Spleen (tissue), 7 donors: ENCODE measurements at regions not wholly inside any gene's neighbourhood (a gene's known extent, or its start where the extent isn't known, plus 50 kb on each side); places are given as distances from the start of the nearest gene placed in this dataset.

Experiments used
- POLR2A ChIP-seq, 3 donors: fragments of 450-650 bp; IDR thresholded peaks; one replicate each; pipeline ENCODE4 v1.5.1; 2017; ENCODE audit warnings: antibody characterized with exemption in 3 of 3, mild to moderate bottlenecking in 1 of 3
- POLR2AphosphoS5 ChIP-seq, 3 donors: sonication (generic); formaldehyde crosslinking; IDR thresholded peaks; one replicate each; pipeline ENCODE4 v1.5.1; 2017; ENCODE audit warnings: antibody characterized with exemption in 3 of 3
- TF ChIP-seq, protein P1 (sequence below), 11 experiments: fragments of 200-600 bp in 7 of 11; fragments of 450-650 bp in 4 of 11; sonication (generic) in 4 of 11; IDR thresholded peaks in 8 of 11; conservative IDR thresholded peaks in 3 of 11; 1 replicate in 7 of 11; 2 replicates in 4 of 11; pipeline versions ENCODE4 v1.4.0 to v1.8.0; 2016 to 2021; ENCODE audit warnings: antibody characterized with exemption in 11 of 11, inconsistent platforms in 4 of 11, mild to moderate bottlenecking in 1 of 11
- donor health status: DM: no; HTN: no; CAD: no; lungs with moderate emphysema.
- donor health status: DM: no; HTN: no; CAD: no.
- donor health status: DM: no; HTN: no; CAD: no.

DNA sequence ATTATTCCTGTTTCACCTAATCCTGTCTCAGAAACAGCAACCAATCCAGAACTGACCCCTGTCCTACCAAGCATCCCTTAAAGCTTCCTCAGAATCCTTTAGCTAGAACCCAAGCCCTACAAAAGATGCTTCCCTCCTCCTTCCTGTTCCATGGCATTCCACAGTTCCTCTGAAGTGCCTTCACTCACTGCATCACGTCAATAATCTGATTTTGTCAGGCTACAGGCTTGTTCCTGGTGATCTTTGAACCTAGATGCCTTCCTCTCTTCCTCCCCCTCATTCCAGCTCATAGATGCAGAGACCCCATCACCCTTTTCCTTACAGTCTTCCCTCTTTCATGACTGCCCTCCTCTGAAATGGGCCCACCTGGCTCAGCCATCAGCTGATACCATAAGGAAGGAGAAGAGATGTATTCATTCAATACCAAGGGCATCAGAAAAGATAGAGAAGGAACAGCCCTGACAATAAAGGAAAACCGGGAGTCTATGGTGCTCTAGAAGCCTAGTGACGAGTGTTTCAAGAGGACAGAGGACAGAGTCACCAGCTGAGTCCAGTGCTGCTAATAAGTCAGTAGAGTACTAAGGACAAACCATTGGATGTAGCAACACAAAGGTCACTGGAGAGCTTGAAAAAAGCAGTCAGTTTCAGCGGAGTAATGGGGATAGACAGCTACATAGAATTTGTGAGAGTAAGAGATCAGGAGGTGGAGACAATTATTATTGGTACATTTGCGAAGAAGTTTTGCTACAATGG is 62.5 kb upstream of the SPDEF start:
- TF ChIP-seq, protein P1, sequence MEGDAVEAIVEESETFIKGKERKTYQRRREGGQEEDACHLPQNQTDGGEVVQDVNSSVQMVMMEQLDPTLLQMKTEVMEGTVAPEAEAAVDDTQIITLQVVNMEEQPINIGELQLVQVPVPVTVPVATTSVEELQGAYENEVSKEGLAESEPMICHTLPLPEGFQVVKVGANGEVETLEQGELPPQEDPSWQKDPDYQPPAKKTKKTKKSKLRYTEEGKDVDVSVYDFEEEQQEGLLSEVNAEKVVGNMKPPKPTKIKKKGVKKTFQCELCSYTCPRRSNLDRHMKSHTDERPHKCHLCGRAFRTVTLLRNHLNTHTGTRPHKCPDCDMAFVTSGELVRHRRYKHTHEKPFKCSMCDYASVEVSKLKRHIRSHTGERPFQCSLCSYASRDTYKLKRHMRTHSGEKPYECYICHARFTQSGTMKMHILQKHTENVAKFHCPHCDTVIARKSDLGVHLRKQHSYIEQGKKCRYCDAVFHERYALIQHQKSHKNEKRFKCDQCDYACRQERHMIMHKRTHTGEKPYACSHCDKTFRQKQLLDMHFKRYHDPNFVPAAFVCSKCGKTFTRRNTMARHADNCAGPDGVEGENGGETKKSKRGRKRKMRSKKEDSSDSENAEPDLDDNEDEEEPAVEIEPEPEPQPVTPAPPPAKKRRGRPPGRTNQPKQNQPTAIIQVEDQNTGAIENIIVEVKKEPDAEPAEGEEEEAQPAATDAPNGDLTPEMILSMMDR (IDR thresholded peaks at IDR 0.05 in 8 of 11, conservative IDR thresholded peaks at IDR 0.05 in 3 of 11), result no peak
- TF ChIP-seq POLR2AphosphoS5 (IDR thresholded peaks at IDR 0.05), result no peak
- no peak for TF ChIP-seq POLR2A (IDR thresholded peaks at IDR 0.05)
